Neural progenitor cell (in vitro differentiated cells): ENCODE measurements at regions not wholly inside any gene's neighbourhood (a gene's known extent, or its start where the extent isn't known, plus 50 kb on each side); places are given as distances from the start of the nearest gene placed in this dataset.

ENCODE experiments used
- DNase-seq: peaks from one replicate; pipeline ENCODE4 v3.0.0-alpha.2; 2016; ENCODE audit warnings: low spot score
- H2AFZ ChIP-seq: fragments of 200-600 bp; sonication (generic); replicated peaks from 2 replicates; pipeline ENCODE4 v1.6.1; 2016; ENCODE audit warnings: antibody characterized with exemption
- H3F3A ChIP-seq: fragments of 200-600 bp; sonication (generic); 2 replicates; pipeline ENCODE4 v1.6.1; 2016; ENCODE audit warnings: antibody characterized with exemption, low read depth
- H3K27ac ChIP-seq: fragments of 200-600 bp; sonication (generic); 2 replicates; pipeline ENCODE4 v1.5.1; 2016; ENCODE audit warnings: mild to moderate bottlenecking
- H3K27me3 ChIP-seq: fragments of 200-600 bp; sonication (generic); 2 replicates; pipeline ENCODE4 v1.6.1; 2016; ENCODE audit warnings: mild to moderate bottlenecking, moderate library complexity
- H3K36me3 ChIP-seq: fragments of 200-600 bp; sonication (generic); 2 replicates; pipeline ENCODE4 v1.5.1; 2016
- H3K4me1 ChIP-seq: fragments of 200-600 bp; sonication (generic); 2 replicates; pipeline ENCODE4 v1.6.1; 2016; ENCODE audit warnings: mixed run types
- H3K4me2 ChIP-seq: fragments of 200-600 bp; sonication (generic); 2 replicates; pipeline ENCODE4 v1.6.1; 2016
- H3K4me3 ChIP-seq: fragments of 200-600 bp; sonication (generic); 2 replicates; pipeline ENCODE4 v1.5.1; 2016
- H3K79me2 ChIP-seq: fragments of 200-600 bp; sonication (generic); 2 replicates; pipeline ENCODE4 v1.6.1; 2016; ENCODE audit warnings: low read depth
- H3K9ac ChIP-seq: fragments of 200-600 bp; sonication (generic); 2 replicates; pipeline ENCODE4 v1.6.1; 2016
- H3K9me3 ChIP-seq: fragments of 200-600 bp; sonication (generic); 2 replicates; pipeline ENCODE4 v1.5.1; 2016; ENCODE audit warnings: low read depth
- H4K20me1 ChIP-seq: fragments of 200-600 bp; sonication (generic); 2 replicates; pipeline ENCODE4 v1.6.1; 2016; ENCODE audit warnings: low read depth
- H3K27ac Mint-ChIP-seq: 3 replicates; pipeline ENCODE4 v1.8.0; 2021; ENCODE audit warnings: mixed read lengths
- H3K27me3 Mint-ChIP-seq: 2 replicates; pipeline ENCODE4 v1.8.0; 2022; ENCODE audit warnings: low read depth, mild to moderate bottlenecking, inconsistent platforms, moderate library complexity, mixed read lengths; ENCODE audit not compliant: insufficient read depth
- H3K36me3 Mint-ChIP-seq: 3 replicates; pipeline ENCODE4 v1.8.0; 2021; ENCODE audit warnings: mixed read lengths
- H3K4me1 Mint-ChIP-seq: 3 replicates; pipeline ENCODE4 v1.8.0; 2021; ENCODE audit warnings: mixed read lengths
- H3K4me3 Mint-ChIP-seq: 3 replicates; pipeline ENCODE4 v1.8.0; 2021; ENCODE audit warnings: mild to moderate bottlenecking, moderate library complexity, mixed read lengths
- H3K9me3 Mint-ChIP-seq: 3 replicates; pipeline ENCODE4 v1.8.0; 2020; ENCODE audit warnings: mixed read lengths
- CTCF ChIP-seq: fragments of 200-600 bp; sonication (generic); IDR thresholded peaks from 2 replicates; pipeline ENCODE4 v1.5.1; 2017; ENCODE audit warnings: antibody characterized with exemption, mild to moderate bottlenecking
- EZH2 ChIP-seq: fragments of 200-600 bp; sonication (generic); IDR thresholded peaks from 2 replicates; pipeline ENCODE4 v1.6.1; 2017; ENCODE audit warnings: antibody characterized with exemption, mild to moderate bottlenecking, moderate library complexity
- EZH2phosphoT487 ChIP-seq: fragments of 200-600 bp; sonication (generic); IDR thresholded peaks from 2 replicates; pipeline ENCODE4 v1.6.1; 2017; ENCODE audit warnings: antibody characterized with exemption

GRCh38 chr6:4638641-4639040 lies 137.6 kb upstream of the CDYL start:
- peaks cover 3% of the 10 kb centered on the region for H3K27me3 Mint-ChIP-seq
- Histone ChIP-seq H3K9me3 (no peaks in the 10 kb centered on the region), H3K79me2 (no peaks in the 10 kb centered on the region), H4K20me1 (no peaks in the 10 kb centered on the region), H3K36me3 (no peaks in the 10 kb centered on the region), H3K4me1 (no peaks in the 10 kb centered on the region), H3F3A (no peaks in the 10 kb centered on the region), H2AFZ (no peak overlapping the region), H3K4me3 (no peak overlapping the region), H3K27me3 (no peaks in the 10 kb centered on the region), H3K9ac (no peak overlapping the region), H3K27ac (no peak overlapping the region), H3K4me2 (no peak overlapping the region)
- H3K27ac Mint-ChIP-seq = no peak overlapping the region
- H3K4me1 Mint-ChIP-seq = no peaks in the 10 kb centered on the region
- H3K9me3 Mint-ChIP-seq = peaks cover 4% of the 10 kb centered on the region
- TF ChIP-seq EZH2phosphoT487 (no peak), CTCF (no peak), EZH2 (no peak)
- no peaks in the 10 kb centered on the region for H3K36me3 Mint-ChIP-seq
- no peak for DNase-seq
- no peak overlapping the region for H3K4me3 Mint-ChIP-seq

GRCh38 chr6:4637691-4638433 lies 138.3 kb upstream of the CDYL start:
- Histone ChIP-seq H3F3A (no peaks in the 10 kb centered on the region), H3K36me3 (no peaks in the 10 kb centered on the region), H4K20me1 (no peaks in the 10 kb centered on the region), H3K4me2 (no peak overlapping the region), H3K4me3 (no peak overlapping the region), H3K9me3 (no peaks in the 10 kb centered on the region), H3K27ac (no peak overlapping the region), H3K9ac (no peak overlapping the region), H3K79me2 (no peaks in the 10 kb centered on the region), H2AFZ (no peak overlapping the region), H3K4me1 (no peaks in the 10 kb centered on the region), H3K27me3 (no peaks in the 10 kb centered on the region)
- no peak for DNase-seq
- no peak overlapping the region for H3K4me3 Mint-ChIP-seq
- no peaks in the 10 kb centered on the region for H3K4me1 Mint-ChIP-seq
- H3K27ac Mint-ChIP-seq = no peak overlapping the region
- peaks cover 4% of the 10 kb centered on the region for H3K9me3 Mint-ChIP-seq
- H3K36me3 Mint-ChIP-seq = no peaks in the 10 kb centered on the region
- TF ChIP-seq EZH2 = no peak
- TF ChIP-seq EZH2phosphoT487 = no peak
- TF ChIP-seq CTCF = no peak
- peaks cover 3% of the 10 kb centered on the region for H3K27me3 Mint-ChIP-seq

- Mint-ChIP-seq H3K9me3 (peaks cover 1% of the 10 kb centered on the region), H3K4me3 (no peak overlapping the region), H3K27me3 (peaks cover 3% of the 10 kb centered on the region), H3K36me3 (no peaks in the 10 kb centered on the region), H3K4me1 (no peaks in the 10 kb centered on the region), H3K27ac (no peak overlapping the region)
- H3K36me3 ChIP-seq = no peaks in the 10 kb centered on the region
- no peaks in the 10 kb centered on the region for H3F3A ChIP-seq
- no peak for DNase-seq
- H3K4me3 ChIP-seq = no peak overlapping the region
- H3K79me2 ChIP-seq = no peaks in the 10 kb centered on the region
- no peak overlapping the region for H2AFZ ChIP-seq
- no peaks in the 10 kb centered on the region for H3K27me3 ChIP-seq
- no peak overlapping the region for H3K9ac ChIP-seq
- H3K9me3 ChIP-seq = no peaks in the 10 kb centered on the region
- no peak overlapping the region for H3K4me2 ChIP-seq
- no peaks in the 10 kb centered on the region for H4K20me1 ChIP-seq
- H3K4me1 ChIP-seq = no peaks in the 10 kb centered on the region
- TF ChIP-seq CTCF = no peak
- no peak overlapping the region for H3K27ac ChIP-seq
These were observed 139.4 kb upstream of the CDYL start for GRCh38 chr6:4636881-4637224.
